PC-9 (cell line): ENCODE measurements at regions not wholly inside any gene's neighbourhood (a gene's known extent, or its start where the extent isn't known, plus 50 kb on each side); places are given as distances from the start of the nearest gene placed in this dataset.

ENCODE experiments used
- BruUV-seq: library from RNA; stranded (reverse); fragments of 400-500 nt; replicated peaks from 2 replicates; lab custom pipeline; 2021; lab: Mats Ljungman, UMichigan
- CTCF ChIA-PET: fragments of 300-600 bp; sonication (Branson Sonifier 250); formaldehyde crosslinking; loops from one replicate; lab custom pipeline; 2022; ENCODE audit warnings: antibody characterized with exemption; lab: Charles Lee
- POLR2A ChIA-PET: fragments of 300-600 bp; sonication (Branson Sonifier 250); formaldehyde crosslinking; loops from one replicate; lab custom pipeline; 2022; ENCODE audit warnings: antibody characterized with exemption; ENCODE audit not compliant: unreplicated experiment; lab: Charles Lee
- DNase-seq, 2 experiments: peaks; one replicate each; pipeline versions ENCODE4 v3.0.0 to v3.0.0-alpha.2; 2015 to 2022; ENCODE audit warnings: mixed read lengths in 1 of 2
- H2AFZ ChIP-seq: fragments of 200-600 bp; sonication (generic); 2 replicates; pipeline ENCODE4 v1.8.1; 2017; ENCODE audit warnings: antibody characterized with exemption
- H3F3A ChIP-seq: fragments of 200-600 bp; sonication (generic); 2 replicates; pipeline ENCODE4 v1.8.1; 2017; ENCODE audit warnings: antibody characterized with exemption, mild to moderate bottlenecking, low read depth; ENCODE audit not compliant: insufficient read depth
- H3K27ac ChIP-seq: fragments of 200-600 bp; sonication (generic); 2 replicates; pipeline ENCODE4 v1.6.1; 2016; ENCODE audit warnings: mixed run types
- H3K27me3 ChIP-seq: fragments of 200-600 bp; sonication (generic); 2 replicates; pipeline ENCODE4 v1.6.1; 2016; ENCODE audit warnings: low read depth, mixed run types; ENCODE audit not compliant: insufficient read depth
- H3K36me3 ChIP-seq: fragments of 200-600 bp; sonication (generic); 2 replicates; pipeline ENCODE4 v1.6.1; 2016; ENCODE audit warnings: low read depth, mixed run types
- H3K4me1 ChIP-seq: fragments of 200-600 bp; sonication (generic); replicated peaks from 2 replicates; pipeline ENCODE4 v1.6.1; 2016; ENCODE audit warnings: mixed run types; ENCODE audit not compliant: insufficient read depth
- H3K4me2 ChIP-seq: fragments of 200-600 bp; sonication (generic); 2 replicates; pipeline ENCODE4 v1.6.1; 2017; ENCODE audit warnings: mixed run types
- H3K4me3 ChIP-seq: fragments of 200-600 bp; sonication (generic); 2 replicates; pipeline ENCODE4 v1.6.1; 2016; ENCODE audit warnings: mixed run types
- H3K79me2 ChIP-seq: fragments of 200-600 bp; sonication (generic); 2 replicates; pipeline ENCODE4 v1.6.1; 2017; ENCODE audit warnings: low read depth, mixed run types
- H3K9me2 ChIP-seq: fragments of 200-600 bp; sonication (generic); 2 replicates; pipeline ENCODE4 v1.8.1; 2017; ENCODE audit warnings: mild to moderate bottlenecking; ENCODE audit not compliant: insufficient read depth
- H3K9me3 ChIP-seq: fragments of 200-600 bp; sonication (generic); 2 replicates; pipeline ENCODE4 v1.8.1; 2016; ENCODE audit warnings: low read depth; ENCODE audit not compliant: insufficient read depth
- H4K20me1 ChIP-seq: fragments of 200-600 bp; sonication (generic); 2 replicates; pipeline ENCODE4 v1.8.1; 2017; ENCODE audit not compliant: insufficient read depth
- EZH2 ChIP-seq: fragments of 200-600 bp; sonication (generic); IDR thresholded peaks from 2 replicates; pipeline ENCODE4 v1.8.0; 2017; ENCODE audit warnings: antibody characterized with exemption, low read depth
- intact Hi-C: fragments of 100-400 bp; cut with micrococcal nuclease; formaldehyde crosslinking; loops from one replicate; pipeline ENCODE4 v1.10.0; 2022; ENCODE audit not compliant: unreplicated experiment
- TF ChIP-seq, protein P1 (sequence below): fragments of 200-600 bp; sonication (generic); conservative IDR thresholded peaks from 2 replicates; pipeline ENCODE4 v1.6.1; 2017; ENCODE audit warnings: mixed run types, antibody characterized with exemption, mild to moderate bottlenecking, moderate library complexity

DNA sequence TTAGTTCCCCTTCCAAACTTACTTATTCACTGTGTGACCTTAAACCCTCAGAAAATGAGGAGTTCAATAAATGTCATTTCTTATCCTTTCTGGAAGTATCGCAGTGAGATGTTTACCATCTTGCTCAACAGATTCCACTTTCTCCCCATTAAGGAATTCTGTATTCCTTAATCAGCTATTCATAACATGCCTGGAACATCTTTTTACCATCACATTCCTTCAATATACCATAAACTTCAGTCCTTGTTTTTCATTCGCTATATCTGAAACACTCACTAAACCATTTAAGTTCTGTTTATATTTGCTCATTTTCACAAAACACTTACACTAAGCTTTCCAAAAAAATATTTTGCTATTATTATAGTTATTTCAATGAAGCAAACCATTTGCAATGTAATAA, 1158.6 kb downstream of the CDH12 start:
- Histone ChIP-seq H4K20me1 (no peaks in the 10 kb centered on the region), H3F3A (no peaks in the 10 kb centered on the region), H2AFZ (no peak overlapping the region), H3K36me3 (no peaks in the 10 kb centered on the region), H3K79me2 (no peaks in the 10 kb centered on the region), H3K4me3 (no peak overlapping the region), H3K9me3 (no peaks in the 10 kb centered on the region), H3K27me3 (no peaks in the 10 kb centered on the region), H3K27ac (no peak overlapping the region), H3K4me2 (no peak overlapping the region), H3K9me2 (no peaks in the 10 kb centered on the region), H3K4me1 (no peaks in the 10 kb centered on the region)
- POLR2A ChIA-PET, result no interaction called here
- CTCF ChIA-PET, result no interaction called here
- intact Hi-C loops, result no loop called here
- TF ChIP-seq, protein P1, sequence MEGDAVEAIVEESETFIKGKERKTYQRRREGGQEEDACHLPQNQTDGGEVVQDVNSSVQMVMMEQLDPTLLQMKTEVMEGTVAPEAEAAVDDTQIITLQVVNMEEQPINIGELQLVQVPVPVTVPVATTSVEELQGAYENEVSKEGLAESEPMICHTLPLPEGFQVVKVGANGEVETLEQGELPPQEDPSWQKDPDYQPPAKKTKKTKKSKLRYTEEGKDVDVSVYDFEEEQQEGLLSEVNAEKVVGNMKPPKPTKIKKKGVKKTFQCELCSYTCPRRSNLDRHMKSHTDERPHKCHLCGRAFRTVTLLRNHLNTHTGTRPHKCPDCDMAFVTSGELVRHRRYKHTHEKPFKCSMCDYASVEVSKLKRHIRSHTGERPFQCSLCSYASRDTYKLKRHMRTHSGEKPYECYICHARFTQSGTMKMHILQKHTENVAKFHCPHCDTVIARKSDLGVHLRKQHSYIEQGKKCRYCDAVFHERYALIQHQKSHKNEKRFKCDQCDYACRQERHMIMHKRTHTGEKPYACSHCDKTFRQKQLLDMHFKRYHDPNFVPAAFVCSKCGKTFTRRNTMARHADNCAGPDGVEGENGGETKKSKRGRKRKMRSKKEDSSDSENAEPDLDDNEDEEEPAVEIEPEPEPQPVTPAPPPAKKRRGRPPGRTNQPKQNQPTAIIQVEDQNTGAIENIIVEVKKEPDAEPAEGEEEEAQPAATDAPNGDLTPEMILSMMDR, result no peak
- no peak for TF ChIP-seq EZH2
- BruUV-seq, result no TSS peak
- no peak for DNase-seq

DNA sequence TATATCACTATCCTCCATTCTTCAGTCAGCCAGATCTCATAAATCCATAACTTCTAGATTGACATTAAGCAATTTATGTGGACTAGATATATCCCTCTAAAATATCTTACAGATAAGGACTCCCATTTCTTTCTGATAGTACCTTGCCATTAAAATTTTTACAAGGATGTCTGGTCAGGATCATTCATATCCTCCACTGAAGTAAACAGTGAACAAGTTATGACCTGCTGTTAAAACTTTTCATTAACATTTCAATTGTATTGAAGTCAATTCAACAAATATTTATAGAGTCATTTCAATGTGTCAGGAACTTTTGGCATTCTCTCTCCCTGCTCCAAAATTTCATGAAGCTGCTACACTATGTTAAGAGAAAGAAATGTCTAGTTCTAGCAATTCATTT, 1159.6 kb downstream of the CDH12 start:
- CTCF ChIA-PET, result no interaction called here
- Histone ChIP-seq H3K27ac (no peak overlapping the region), H3K4me1 (no peaks in the 10 kb centered on the region), H3K4me2 (no peak overlapping the region), H3K9me3 (no peaks in the 10 kb centered on the region), H3K9me2 (no peaks in the 10 kb centered on the region), H3K36me3 (no peaks in the 10 kb centered on the region), H3K27me3 (no peaks in the 10 kb centered on the region), H2AFZ (no peak overlapping the region), H4K20me1 (no peaks in the 10 kb centered on the region), H3F3A (no peaks in the 10 kb centered on the region), H3K4me3 (no peak overlapping the region), H3K79me2 (no peaks in the 10 kb centered on the region)
- DNase-seq, result no peak
- BruUV-seq, result no TSS peak
- intact Hi-C loops, result no loop called here
- TF ChIP-seq, protein P1, result no peak
- TF ChIP-seq EZH2, result no peak
- POLR2A ChIA-PET, result no interaction called here

DNA sequence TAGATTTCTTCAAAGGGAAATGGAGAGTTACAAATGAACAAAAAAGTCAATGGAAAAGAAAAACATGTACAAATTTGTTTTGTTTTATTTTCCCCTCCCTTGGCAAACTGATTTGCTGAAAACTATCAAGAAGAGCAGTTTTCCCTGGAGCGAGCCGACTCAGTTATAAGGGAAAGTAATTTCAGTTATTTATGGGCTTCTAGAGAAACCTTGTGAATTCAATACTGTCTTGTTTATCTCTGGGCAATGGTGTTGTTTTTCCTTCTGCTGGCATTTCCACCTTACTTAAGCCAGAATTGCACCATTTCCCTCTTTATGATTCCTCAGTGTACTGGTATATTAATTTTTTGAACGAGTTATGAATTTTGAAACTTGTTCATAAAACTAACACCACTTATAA, 1163.6 kb downstream of the CDH12 start:
- Histone ChIP-seq H3K9me3 (no peaks in the 10 kb centered on the region), H2AFZ (no peak overlapping the region), H4K20me1 (no peaks in the 10 kb centered on the region), H3K36me3 (no peaks in the 10 kb centered on the region), H3K27ac (no peak overlapping the region), H3F3A (no peaks in the 10 kb centered on the region), H3K27me3 (no peaks in the 10 kb centered on the region), H3K4me2 (no peak overlapping the region), H3K9me2 (no peaks in the 10 kb centered on the region; the same call in 1 of the 2 replicates), H3K4me3 (no peak overlapping the region), H3K4me1 (no peaks in the 10 kb centered on the region), H3K79me2 (no peaks in the 10 kb centered on the region)
- no peak for DNase-seq
- BruUV-seq, result no TSS peak
- CTCF ChIA-PET, result interaction anchor here (0.5 kb wide), 1 partner anchor 8 kb away, joined by 7 read pairs; no protein-coding TSS in a partner anchor
- POLR2A ChIA-PET, result no interaction called here
- TF ChIP-seq, protein P1, result no peak
- no peak for TF ChIP-seq EZH2
- intact Hi-C loops, result no loop called here
